DMS114 treated with DMSO at 0.1 percent for 48 hours (cell line): ENCODE measurements at regions not wholly inside any gene's neighbourhood (a gene's known extent, or its start where the extent isn't known, plus 50 kb on each side); places are given as distances from the start of the nearest gene placed in this dataset.

Source experiments
- DNase-seq: peaks from one replicate; lab custom pipeline; 2025; ENCODE audit not compliant: unreplicated experiment; lab: John Stamatoyannopoulos, UW

DNA sequence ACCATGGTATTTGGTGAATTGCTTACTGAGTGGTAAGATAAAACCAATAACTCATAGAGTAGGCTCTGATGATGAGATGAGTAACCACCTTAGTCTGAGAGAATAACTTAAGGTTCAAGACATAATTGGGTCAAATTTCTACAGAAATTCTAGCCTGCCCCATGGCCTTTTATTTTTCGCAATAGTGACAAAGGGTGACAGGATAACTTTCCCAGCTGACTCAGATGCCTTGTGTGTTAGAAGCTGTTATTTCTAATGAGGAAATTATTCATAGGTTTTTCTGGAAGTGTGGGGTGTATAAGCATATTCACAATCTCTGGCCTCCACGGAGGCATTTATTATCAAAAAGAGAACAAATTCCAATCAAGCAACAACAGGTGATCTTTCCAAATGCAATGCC, 159.0 kb downstream of the NUP35 start:
- DNase-seq: no peak

GRCh38 chr2:183284606-183285005, 160.4 kb downstream of the NUP35 start:
- no peak for DNase-seq

GRCh38 chr2:183291436-183291835, 167.2 kb downstream of the NUP35 start:
- DNase-seq: no peak

GRCh38 chr2:183292028-183292427, 167.8 kb downstream of the NUP35 start:
- DNase-seq: no peak

DNA sequence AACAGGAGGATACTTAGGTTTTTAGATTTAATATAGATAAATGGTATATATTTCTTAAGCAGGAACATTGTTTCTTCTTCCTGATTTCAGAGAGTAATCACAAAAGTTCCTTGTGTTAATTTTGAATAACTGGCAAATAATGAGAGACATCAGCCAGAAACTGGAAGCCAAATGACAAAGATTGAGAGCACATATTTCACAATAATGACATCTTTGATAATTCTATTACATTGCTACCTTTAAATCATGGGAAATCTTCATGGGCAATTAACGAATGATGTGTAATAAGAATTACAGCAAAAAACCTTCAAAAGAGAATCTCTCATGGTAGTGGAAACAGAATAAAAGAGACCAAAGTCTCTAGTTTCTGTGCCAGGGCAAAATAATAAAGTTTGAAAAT, 215.1 kb downstream of the NUP35 start:
- DNase-seq: no peak

DNA sequence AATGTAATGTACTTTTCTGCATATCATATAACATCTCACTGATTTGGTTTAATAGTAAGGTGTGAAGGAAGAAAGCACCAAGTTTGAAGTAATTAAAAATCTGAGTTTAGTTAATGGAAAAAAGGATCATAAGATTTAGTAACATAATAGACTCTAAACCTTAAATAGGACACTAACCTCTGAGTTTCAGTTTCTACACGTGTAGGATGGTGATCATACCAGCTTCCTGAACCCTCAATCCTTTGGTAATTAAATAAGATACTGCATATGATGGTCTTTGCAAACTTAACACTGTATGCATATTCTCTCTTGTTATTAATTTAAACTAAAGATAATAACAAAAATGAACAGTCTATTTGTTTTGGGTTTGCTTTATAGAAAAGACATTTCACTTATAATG, 216.8 kb downstream of the NUP35 start:
- DNase-seq: no peak

GRCh38 chr2:183347969-183348368, 223.7 kb downstream of the NUP35 start:
- DNase-seq: no peak

DNA sequence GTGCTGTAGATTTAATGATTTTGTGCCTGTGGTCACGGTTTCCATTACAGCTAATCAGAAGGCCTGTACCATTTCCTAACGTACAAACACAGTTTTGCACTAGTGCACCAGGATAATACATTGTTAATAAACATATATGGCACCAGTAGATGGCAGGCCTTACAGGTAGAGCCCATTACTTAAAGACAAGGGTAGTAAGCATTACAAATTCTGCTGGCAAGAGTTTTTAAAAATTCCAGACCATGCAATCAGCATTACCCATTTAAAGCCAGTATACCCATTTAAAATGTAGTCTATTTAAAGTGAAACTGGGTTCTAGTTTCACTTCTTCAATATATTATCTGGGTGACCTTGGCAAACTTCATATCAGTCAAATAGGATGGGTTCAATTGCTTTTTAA, 224.2 kb downstream of the NUP35 start:
- no peak for DNase-seq

- no peak for DNase-seq
These were observed 224.8 kb downstream of the NUP35 start for GRCh38 chr2:183349091-183349490.

DNA sequence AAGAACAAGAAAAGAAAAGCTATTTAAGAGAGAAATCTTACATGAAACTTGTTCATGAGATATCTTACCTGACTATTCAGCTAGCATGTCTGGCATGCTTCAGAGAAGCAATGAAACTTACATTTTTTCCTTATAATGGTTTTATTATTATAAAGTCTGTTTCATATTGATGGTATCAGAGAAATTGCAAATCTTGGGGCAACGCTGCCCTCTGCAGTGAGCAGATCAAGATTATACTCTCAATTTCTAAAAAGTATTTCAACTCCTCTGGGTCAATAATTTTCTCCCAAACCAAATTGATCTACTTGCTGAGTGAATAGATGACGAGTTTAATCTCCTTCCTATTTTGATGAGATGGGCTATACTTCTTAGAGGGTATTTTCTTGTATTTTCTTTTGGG, 235.6 kb downstream of the NUP35 start:
- DNase-seq: no peak

DNA sequence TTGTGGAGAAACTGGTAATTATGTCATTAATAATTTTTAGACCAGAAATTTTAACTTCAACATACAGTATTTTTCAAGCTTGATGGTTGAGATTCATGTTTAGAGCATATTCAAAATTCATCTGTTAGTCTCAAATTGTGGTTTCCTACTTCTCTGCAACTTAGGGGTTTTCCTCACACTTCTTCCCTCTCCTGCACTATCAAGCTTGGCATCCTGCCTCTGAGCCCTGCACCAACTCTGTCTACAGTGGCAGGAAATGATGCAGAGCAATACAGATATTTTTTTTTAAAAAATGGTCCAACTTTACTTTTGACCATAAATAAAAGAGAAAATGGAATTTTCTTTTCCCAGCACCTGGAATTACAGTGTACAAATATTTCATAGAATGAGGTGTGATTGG, 247.3 kb downstream of the NUP35 start:
- no peak for DNase-seq

GRCh38 chr2:183375821-183376220, 251.6 kb downstream of the NUP35 start:
- DNase-seq: no peak

- DNase-seq: no peak
These were observed 259.6 kb downstream of the NUP35 start for GRCh38 chr2:183383854-183384253.

DNA sequence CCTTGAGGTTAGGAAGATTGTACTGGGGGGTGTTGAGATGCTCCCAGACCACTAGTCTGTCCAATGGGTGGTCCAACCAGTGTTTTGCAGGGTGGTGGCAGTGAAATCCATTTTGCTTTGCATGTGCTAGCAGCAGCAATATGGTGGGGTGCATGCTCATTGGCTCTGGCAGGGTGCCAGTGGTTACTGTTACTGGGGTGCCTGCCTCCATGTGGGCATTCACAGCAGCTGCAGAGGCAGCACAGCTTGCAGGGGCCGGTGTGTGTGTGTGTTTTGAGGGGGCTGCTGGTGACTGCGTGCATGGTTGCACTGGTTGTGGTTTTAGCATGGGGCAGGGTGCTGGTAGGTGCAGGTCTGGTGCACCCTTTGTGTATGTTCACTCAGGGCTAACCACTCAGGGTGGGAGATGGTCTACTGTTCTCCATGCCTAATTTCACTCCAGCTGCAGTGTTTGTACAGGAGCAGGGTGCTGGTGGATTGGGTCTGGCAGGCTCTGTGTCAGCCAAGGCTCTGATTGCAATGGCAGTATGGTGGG, 265.4 kb downstream of the NUP35 start:
- no peak for DNase-seq

GRCh38 chr2:183390109-183390508, 265.9 kb downstream of the NUP35 start:
- DNase-seq: no peak

DNA sequence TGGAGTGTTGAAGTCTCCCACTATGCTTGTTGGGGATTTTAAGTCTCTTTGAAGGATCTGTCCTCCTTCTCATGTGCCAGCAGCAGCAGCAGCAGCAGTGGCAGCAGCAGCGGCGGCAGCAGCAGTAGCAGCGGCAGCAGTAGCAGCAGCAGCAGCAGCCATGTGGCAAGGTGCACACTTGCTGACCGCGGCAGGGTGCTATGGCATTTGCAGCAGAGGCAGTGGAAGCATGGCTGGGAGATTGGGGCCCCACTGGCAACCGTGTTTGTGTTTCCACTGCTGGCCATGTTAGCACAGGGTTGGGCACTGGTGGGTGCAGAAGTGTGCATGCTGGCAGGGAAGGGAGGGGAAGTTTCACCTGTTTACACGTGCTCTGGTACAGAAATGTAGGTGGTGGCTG, 280.1 kb downstream of the NUP35 start:
- no peak for DNase-seq

DNA sequence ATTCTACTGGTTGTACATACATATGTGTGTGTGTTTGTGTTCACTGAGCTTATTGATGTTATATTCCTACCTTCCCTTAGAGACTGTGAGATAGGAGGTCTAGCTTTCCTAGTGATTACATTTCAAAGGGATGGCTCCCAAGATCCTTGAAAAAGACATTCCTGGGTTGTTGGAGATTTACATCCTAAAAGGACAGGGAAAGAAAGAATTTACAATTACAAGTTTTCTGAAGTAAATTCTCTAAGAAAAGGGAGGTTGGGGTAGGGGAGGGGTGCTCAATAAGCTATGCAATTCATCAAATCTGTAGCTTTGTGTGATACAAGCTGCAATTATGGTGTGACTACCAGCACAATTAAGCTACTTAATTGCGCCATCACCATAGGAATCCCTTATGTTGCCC, 284.3 kb downstream of the NUP35 start:
- no peak for DNase-seq

DNA sequence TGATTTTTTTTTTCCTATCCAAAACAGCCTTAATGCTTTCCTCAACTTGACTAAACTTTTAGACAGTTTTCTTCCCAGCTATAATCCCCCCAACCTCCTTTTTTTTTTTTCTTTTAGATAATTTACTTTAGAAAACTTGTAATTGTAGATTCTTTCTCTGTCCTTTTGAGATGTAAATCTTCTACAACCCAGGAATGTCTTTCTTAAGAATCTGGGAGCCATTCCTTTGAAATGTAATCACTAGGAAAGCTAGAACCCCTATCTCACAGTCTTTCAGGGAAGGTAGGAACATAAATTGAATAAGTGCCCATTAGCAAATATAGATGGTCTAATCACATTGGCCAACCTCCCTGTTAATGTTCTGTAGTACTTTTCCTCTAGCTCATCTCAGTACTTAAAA, 285.4 kb downstream of the NUP35 start:
- no peak for DNase-seq

- no peak for DNase-seq
These were observed 292.5 kb downstream of the NUP35 start for GRCh38 chr2:183416753-183417152.

DNA sequence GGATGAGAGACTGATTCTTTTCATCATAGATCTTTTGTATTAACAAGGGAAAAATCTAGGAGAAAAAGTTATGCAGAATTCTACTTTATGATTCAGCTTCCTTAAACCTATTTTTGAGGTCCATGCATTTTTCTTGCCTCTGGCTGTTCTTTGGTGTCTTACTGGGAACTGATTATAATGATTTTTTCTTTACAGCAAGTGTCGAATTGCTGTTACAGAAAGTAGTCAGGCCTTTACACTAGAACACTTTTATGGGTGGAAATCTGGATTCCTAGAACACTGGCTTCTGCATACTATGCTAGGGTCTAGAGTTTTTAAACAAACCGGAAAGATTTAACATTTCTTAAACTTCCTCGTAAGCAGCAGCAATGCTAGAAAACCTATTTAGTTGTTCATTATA, 302.6 kb downstream of the NUP35 start:
- no peak for DNase-seq

- DNase-seq: no peak
These were observed 303.3 kb downstream of the NUP35 start for GRCh38 chr2:183427558-183427957.

- no peak for DNase-seq
These were observed 304.6 kb downstream of the NUP35 start for GRCh38 chr2:183428881-183429280.

- no peak for DNase-seq
These were observed 314.3 kb downstream of the NUP35 start for GRCh38 chr2:183438541-183438940.

GRCh38 chr2:183455056-183455455, 330.8 kb downstream of the NUP35 start:
- DNase-seq: no peak
